K562 (cell line): ENCODE measurements at regions not wholly inside any gene's neighbourhood (a gene's known extent, or its start where the extent isn't known, plus 50 kb on each side); places are given as distances from the start of the nearest gene placed in this dataset.

Source experiments
- ATAC-seq: fragments of 200-7000 bp; cut with Tn5 transposase; 3 replicates; pipeline ENCODE4 v1.9.1; 2020; ENCODE audit warnings: moderate library complexity
- BruUV-seq: library from RNA; stranded (reverse); fragments of 400-500 nt; replicated peaks from 2 replicates; lab custom pipeline; 2021; lab: Mats Ljungman, UMichigan
- CTCF ChIA-PET: fragments of 300-600 bp; formaldehyde crosslinking; extraction: SDS; loops from one replicate; lab custom pipeline; 2021; ENCODE audit warnings: low intra/inter-chr PET ratio; lab: Yijun Ruan, JAX
- POLR2A ChIA-PET: fragments of 300-600, 350-650 bp; sonication (Branson Sonifier 250); formaldehyde crosslinking; extraction: SDS; loops from one replicate; lab custom pipeline; 2021; ENCODE audit warnings: antibody characterized with exemption, inconsistent platforms; lab: Yijun Ruan, JAX
- DNase-seq, 4 experiments: peaks; one replicate each; pipeline versions ENCODE4 v3.0.0 to v3.0.0-alpha.2; 2011 to 2018; ENCODE audit warnings: low spot score in 3 of 4, mixed read lengths in 3 of 4; ENCODE audit errors: extremely low read depth in 1 of 4
- FAIRE-seq: peaks from 2 replicates; lab custom pipeline; 2011; peaks lifted over from hg19 to GRCh38; lab: Jason Lieb, UNC
- H2AFZ ChIP-seq: 2 replicates; pipeline ENCODE4 v1.6.0; 2011; ENCODE audit warnings: low read depth, low read length, control low read depth, inconsistent platforms
- H3K27ac ChIP-seq: fragments of 200-600 bp; 3 replicates; pipeline ENCODE4 v1.8.0; 2011; ENCODE audit warnings: low read depth, mild to moderate bottlenecking, control low read depth, inconsistent platforms, low read length, moderate library complexity, mixed read lengths; ENCODE audit errors: extremely low read depth
- H3K27me3 ChIP-seq, 2 experiments: fragments of 300-600 bp in 1 of 2; 2 replicates in 1 of 2; 3 replicates in 1 of 2; pipeline versions ENCODE4 v1.6.0 to v1.8.0; 2011; ENCODE audit warnings: inconsistent platforms in 2 of 2, low read length in 2 of 2, mild to moderate bottlenecking in 1 of 2, mixed read lengths in 1 of 2, moderate library complexity in 1 of 2; ENCODE audit not compliant: control insufficient read depth in 2 of 2, insufficient read depth in 2 of 2
- H3K36me3 ChIP-seq: fragments of 300-600 bp; 3 replicates; pipeline ENCODE4 v1.8.0; 2011; ENCODE audit warnings: mild to moderate bottlenecking, low read length, inconsistent platforms; ENCODE audit not compliant: control insufficient read depth, insufficient read depth
- H3K4me1 ChIP-seq, 2 experiments: fragments of 200-600 bp in 1 of 2; replicated peaks in 1 of 2; 2 replicates in 1 of 2; 3 replicates in 1 of 2; pipeline versions ENCODE4 v1.5.1 to v1.8.0; 2011; ENCODE audit warnings: inconsistent platforms in 2 of 2, low read length in 2 of 2, mild to moderate bottlenecking in 1 of 2, mixed read lengths in 1 of 2, moderate library complexity in 1 of 2; ENCODE audit not compliant: control insufficient read depth in 2 of 2, insufficient read depth in 2 of 2
- H3K4me2 ChIP-seq: 2 replicates; pipeline ENCODE4 v1.6.1; 2011; ENCODE audit warnings: low read length, control low read depth, inconsistent platforms, mixed read lengths; ENCODE audit not compliant: insufficient read depth
- H3K4me3 ChIP-seq: fragments of 200-600 bp; sonication (generic), shearing (Covaris generic); 2 replicates; pipeline ENCODE4 v1.5.1; 2016; ENCODE audit warnings: control low read depth, inconsistent platforms
- H3K79me2 ChIP-seq: fragments of 200-600 bp; 3 replicates; pipeline ENCODE4 v1.8.0; 2011; ENCODE audit warnings: low read length, inconsistent platforms; ENCODE audit not compliant: control insufficient read depth, insufficient read depth
- H3K9ac ChIP-seq, 2 experiments: 2 replicates each; pipeline versions ENCODE4 v1.6.0 to v1.6.1; 2011; ENCODE audit warnings: low read depth in 2 of 2, low read length in 2 of 2, control low read depth in 1 of 2, inconsistent platforms in 1 of 2, mild to moderate bottlenecking in 1 of 2, mixed read lengths in 1 of 2; ENCODE audit not compliant: insufficient read depth in 1 of 2
- H3K9me1 ChIP-seq: one replicate; pipeline ENCODE4 v1.6.0; 2011; ENCODE audit warnings: inconsistent platforms, mild to moderate bottlenecking, low read length, moderate library complexity; ENCODE audit not compliant: control insufficient read depth, insufficient read depth
- H3K9me3 ChIP-seq: replicated peaks from 2 replicates; pipeline ENCODE4 v1.5.1; 2011; ENCODE audit warnings: low read depth, low read length, inconsistent platforms; ENCODE audit not compliant: control insufficient read depth, insufficient read depth
- H4K20me1 ChIP-seq: replicated peaks from 2 replicates; pipeline ENCODE4 v1.6.1; 2011; ENCODE audit warnings: low read length, inconsistent platforms, mixed read lengths; ENCODE audit not compliant: control insufficient read depth, insufficient read depth
- CAMTA2 ChIP-seq: fragments of 250-450 bp; sonication (Bioruptor Pico); conservative IDR thresholded peaks from 2 replicates; pipeline ENCODE4 v1.5.1; 2022
- ERF ChIP-seq: fragments of 450-650 bp; formaldehyde crosslinking; IDR thresholded peaks from 2 replicates; pipeline ENCODE4 v1.4.0; 2020; ENCODE audit warnings: mild to moderate bottlenecking, mixed read lengths
- FOXK1 ChIP-seq: sonication (generic); formaldehyde crosslinking; IDR thresholded peaks from 2 replicates; pipeline ENCODE4 v1.8.0; 2022; ENCODE audit warnings: missing genetic modification reagents, mild to moderate bottlenecking, borderline replicate concordance
- NELFE ChIP-seq: IDR thresholded peaks from 2 replicates; pipeline ENCODE4 v1.6.1; 2011; ENCODE audit warnings: mild to moderate bottlenecking; ENCODE audit not compliant: insufficient read depth, insufficient read length
- STAT5A ChIP-seq: IDR thresholded peaks from 2 replicates; pipeline ENCODE4 v1.6.1; 2012; ENCODE audit warnings: low read length, inconsistent platforms, borderline replicate concordance
- TBP ChIP-seq: optimal IDR thresholded peaks from 2 replicates; pipeline ENCODE3; 2011; ENCODE audit warnings: low read depth, low read length, improper control_type of control experiment
- YY1 ChIP-seq, 3 experiments: IDR thresholded peaks; 2 replicates each; pipeline ENCODE4 v1.6.1; 2011; ENCODE audit warnings: low read length in 2 of 3, mild to moderate bottlenecking in 2 of 3, moderate library complexity in 2 of 3, borderline replicate concordance in 1 of 3, control low read depth in 1 of 3, low read depth in 1 of 3; ENCODE audit not compliant: insufficient read depth in 3 of 3, insufficient replicate concordance in 2 of 3, control insufficient read depth in 1 of 3, insufficient read length in 1 of 3; ENCODE audit errors: extremely low read depth in 1 of 3
- ZBTB9 ChIP-seq: fragments of 450-650 bp; formaldehyde crosslinking; IDR thresholded peaks from 2 replicates; pipeline ENCODE4 v1.4.0; 2020; ENCODE audit warnings: mild to moderate bottlenecking, moderate library complexity
- ZNF778 ChIP-seq: fragments of 450-650 bp; formaldehyde crosslinking; IDR thresholded peaks from 2 replicates; pipeline ENCODE4 v1.4.0; 2020; ENCODE audit warnings: mild to moderate bottlenecking, moderate library complexity
- WGBS: fragments of 100-300 bp; shearing (Covaris generic); methylation state at CpG from one replicate; pipeline ENCODE4 v1.1.6; 2016; ENCODE audit warnings: low coverage, mixed read lengths; ENCODE audit not compliant: insufficient coverage; ENCODE audit errors: missing lambda C conversion rate; 5-methylcytosine and 5-hydroxymethylcytosine counted together
- in situ Hi-C: fragments of 300-500 bp; cut with MboI; formaldehyde crosslinking; loops from 4 replicates; pipeline ENCODE4 v1.15.0; 2018; ENCODE audit warnings: inconsistent platforms, mixed read lengths
- intact Hi-C: fragments of 100-400 bp; cut with micrococcal nuclease; formaldehyde crosslinking; loops from 2 replicates; pipeline ENCODE4 v1.14.2; 2022
- TF ChIP-seq, protein P1 (sequence below): fragments of 450-650 bp; formaldehyde crosslinking; IDR thresholded peaks from 2 replicates; pipeline ENCODE4 v1.4.0; 2022; ENCODE audit warnings: missing genetic modification characterization
- TF ChIP-seq, protein P2 (sequence below): fragments of 250-450 bp; sonication (Bioruptor Pico); IDR thresholded peaks from 2 replicates; pipeline ENCODE4 v1.8.0; 2022; ENCODE audit warnings: moderate library complexity, mild to moderate bottlenecking, inconsistent platforms

GRCh38 chr3:106715286-106715685 lies 662.0 kb upstream of the CCDC54 start:
- DNase-seq, result no peak
- no peak for ATAC-seq
- no TSS peak for BruUV-seq
- H3K36me3 ChIP-seq, result no peaks in the 10 kb centered on the region
- FAIRE-seq, result no peak
- H3K9me3 ChIP-seq, result no peaks in the 10 kb centered on the region
- ChIA-PET POLR2A (no interaction called here), CTCF (no interaction called here)
- H2AFZ ChIP-seq, result no peak overlapping the region
- H3K9me1 ChIP-seq, result no peaks in the 10 kb centered on the region
- no peak overlapping the region for H3K27ac ChIP-seq
- H3K4me2 ChIP-seq, result no peak overlapping the region
- in situ Hi-C loops (no loop called here), intact Hi-C loops (no loop called here)
- 0% methylated on average over 3 of the region's 3 CpGs for WGBS
- no peak overlapping the region for H3K4me3 ChIP-seq
- H3K9ac ChIP-seq, result no peak overlapping the region
- H3K4me1 ChIP-seq, result no peaks in the 10 kb centered on the region
- H3K27me3 ChIP-seq, result no peaks in the 10 kb centered on the region
- no peaks in the 10 kb centered on the region for H4K20me1 ChIP-seq
- H3K79me2 ChIP-seq, result no peaks in the 10 kb centered on the region
- TF ChIP-seq ERF (CRISPR knock-in tag), result no peak
- TF ChIP-seq, protein P1, sequence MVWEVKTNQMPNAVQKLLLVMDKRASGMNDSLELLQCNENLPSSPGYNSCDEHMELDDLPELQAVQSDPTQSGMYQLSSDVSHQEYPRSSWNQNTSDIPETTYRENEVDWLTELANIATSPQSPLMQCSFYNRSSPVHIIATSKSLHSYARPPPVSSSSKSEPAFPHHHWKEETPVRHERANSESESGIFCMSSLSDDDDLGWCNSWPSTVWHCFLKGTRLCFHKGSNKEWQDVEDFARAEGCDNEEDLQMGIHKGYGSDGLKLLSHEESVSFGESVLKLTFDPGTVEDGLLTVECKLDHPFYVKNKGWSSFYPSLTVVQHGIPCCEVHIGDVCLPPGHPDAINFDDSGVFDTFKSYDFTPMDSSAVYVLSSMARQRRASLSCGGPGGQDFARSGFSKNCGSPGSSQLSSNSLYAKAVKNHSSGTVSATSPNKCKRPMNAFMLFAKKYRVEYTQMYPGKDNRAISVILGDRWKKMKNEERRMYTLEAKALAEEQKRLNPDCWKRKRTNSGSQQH (CRISPR knock-in tag), result no peak
- no peak for TF ChIP-seq ZNF778 (CRISPR knock-in tag)
- TF ChIP-seq STAT5A, result no peak
- TF ChIP-seq NELFE, result no peak
- TF ChIP-seq ZBTB9 (CRISPR knock-in tag), result no peak
- no peak for TF ChIP-seq FOXK1 (CRISPR knock-in tag)
- no peak for TF ChIP-seq CAMTA2 (CRISPR knock-in tag)
- no peak for TF ChIP-seq YY1 (IDR thresholded peaks at IDR 0.05; ENCODE audit: borderline replicate concordance in 1 of 3, control insufficient read depth in 1 of 3, extremely low read depth in 1 of 3, insufficient read depth in 3 of 3, insufficient read length in 1 of 3, insufficient replicate concordance in 2 of 3, low read depth in 1 of 3, low read length in 2 of 3)
- no peak for TF ChIP-seq TBP
- TF ChIP-seq, protein P2, sequence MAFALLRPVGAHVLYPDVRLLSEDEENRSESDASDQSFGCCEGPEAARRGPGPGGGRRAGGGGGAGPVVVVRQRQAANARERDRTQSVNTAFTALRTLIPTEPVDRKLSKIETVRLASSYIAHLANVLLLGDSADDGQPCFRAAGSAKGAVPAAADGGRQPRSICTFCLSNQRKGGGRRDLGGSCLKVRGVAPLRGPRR (CRISPR knock-in tag), result no peak
